Thymus (tissue), 11 donors: ENCODE measurements at regions not wholly inside any gene's neighbourhood (a gene's known extent, or its start where the extent isn't known, plus 50 kb on each side); places are given as distances from the start of the nearest gene placed in this dataset.
"Not testable (repeated sequence)": the region's sequence is repeated elsewhere in the genome, so short reads cannot be mapped to it uniquely, and the experiment has no call there.

Experiments used
- DNase-seq, 9 donors: peaks; one replicate each; pipeline ENCODE4 v3.0.0-alpha.2; 2013; ENCODE audit warnings: low spot score in 9 of 9, low read depth in 6 of 9, missing footprints in 1 of 9
- H3K27ac ChIP-seq, 2 donors: one replicate each; pipeline ENCODE4 v1.5.1; 2013; ENCODE audit warnings: control low read depth in 1 of 2, low read depth in 1 of 2, low read length in 1 of 2, mild to moderate bottlenecking in 1 of 2, moderate library complexity in 1 of 2
- H3K27me3 ChIP-seq, 2 donors: one replicate each; pipeline ENCODE4 v1.5.1; 2013; ENCODE audit warnings: low read length in 1 of 2; ENCODE audit not compliant: control insufficient read depth in 2 of 2, insufficient read depth in 1 of 2
- H3K36me3 ChIP-seq, 2 donors: one replicate each; pipeline ENCODE4 v1.5.1; 2013; ENCODE audit warnings: low read length in 1 of 2, mild to moderate bottlenecking in 1 of 2, moderate library complexity in 1 of 2; ENCODE audit not compliant: control insufficient read depth in 2 of 2, insufficient read depth in 2 of 2
- H3K4me1 ChIP-seq, 2 donors: one replicate each; pipeline ENCODE4 v1.5.1; 2013; ENCODE audit warnings: low read length in 2 of 2; ENCODE audit not compliant: control insufficient read depth in 2 of 2, insufficient read depth in 2 of 2
- H3K4me3 ChIP-seq, 2 donors: one replicate each; pipeline ENCODE4 v1.5.1; 2013; ENCODE audit warnings: low read length in 2 of 2, control low read depth in 1 of 2, mild to moderate bottlenecking in 1 of 2
- H3K9me3 ChIP-seq, 2 donors: one replicate each; pipeline ENCODE4 v1.5.1; 2013; ENCODE audit warnings: low read length in 1 of 2, mild to moderate bottlenecking in 1 of 2; ENCODE audit not compliant: control insufficient read depth in 2 of 2, insufficient read depth in 1 of 2
- WGBS: extraction: QIAGEN DNeasy Blood & Tissue Kit; methylation state at CpG from one replicate; pipeline ENCODE4 v1.1.7; 2013; 5-methylcytosine and 5-hydroxymethylcytosine counted together
- donor health status: healthy.

- no peaks in the 10 kb centered on the region for H3K27me3 ChIP-seq
- H3K4me3 ChIP-seq, result no peak overlapping the region
- DNase-seq, result no peak
- no peaks in the 10 kb centered on the region for H3K4me1 ChIP-seq
- no peak overlapping the region for H3K27ac ChIP-seq
- WGBS, result 73% methylated on average over 1 of the region's 1 CpG
- H3K36me3 ChIP-seq, result no peaks in the 10 kb centered on the region
- no peaks in the 10 kb centered on the region for H3K9me3 ChIP-seq
Observed at GRCh38 chr14:57018065-57018464, 207.8 kb upstream of the OTX2 start.

GRCh38 chr14:57013987-57014386 lies 203.7 kb upstream of the OTX2 start:
- Histone ChIP-seq H3K27me3 (no peaks in the 10 kb centered on the region), H3K36me3 (no peaks in the 10 kb centered on the region), H3K27ac (no peak overlapping the region), H3K4me3 (no peak overlapping the region), H3K4me1 (no peaks in the 10 kb centered on the region), H3K9me3 (no peaks in the 10 kb centered on the region)
- WGBS, result 96% methylated on average over 2 of the region's 2 CpGs
- DNase-seq, result no peak

DNA sequence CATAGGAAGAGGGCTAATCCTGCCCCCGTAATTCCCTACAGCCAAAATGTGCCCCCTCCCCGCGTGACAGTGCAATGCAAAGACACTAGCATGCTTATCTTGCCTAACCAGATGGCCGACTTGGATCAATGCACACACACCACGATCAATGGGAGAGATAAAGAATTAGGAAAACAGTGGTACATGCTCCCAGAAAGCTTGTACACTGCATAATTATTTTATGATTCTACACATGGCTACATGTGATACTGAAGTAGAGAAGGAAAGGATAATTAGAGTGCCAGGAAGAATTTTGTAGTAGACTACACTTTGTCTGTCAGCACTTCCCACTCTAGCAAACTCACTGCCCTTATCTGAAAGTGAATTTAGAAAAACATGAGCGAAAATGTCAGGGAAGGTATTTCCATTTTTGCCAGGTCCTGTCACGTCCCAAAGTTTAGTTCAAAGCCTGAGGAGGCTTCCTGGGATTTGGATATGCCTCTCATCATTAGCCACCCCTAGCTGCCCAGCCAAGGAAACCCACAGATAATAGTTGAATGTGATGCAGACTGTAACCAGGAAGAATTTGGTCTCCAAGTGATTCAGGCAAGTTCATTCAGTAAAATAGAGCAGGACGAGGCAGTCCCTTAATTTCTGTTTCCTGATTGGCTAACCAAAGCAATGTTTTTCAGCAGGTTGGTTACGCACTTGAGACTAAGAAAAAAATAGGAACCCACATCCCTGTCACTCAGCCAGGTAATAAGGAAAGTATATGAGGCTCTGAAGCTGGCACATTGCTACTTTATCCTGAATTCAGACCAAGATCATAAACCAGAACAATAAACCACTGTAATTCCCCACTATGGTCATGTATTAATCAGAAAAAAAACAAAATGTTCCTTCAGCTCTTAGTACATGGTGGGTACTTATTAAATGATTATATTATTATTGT lies 199.6 kb upstream of the OTX2 start:
- Histone ChIP-seq H3K27ac (no peak overlapping the region), H3K27me3 (no peaks in the 10 kb centered on the region), H3K9me3 (no peaks in the 10 kb centered on the region), H3K4me1 (no peaks in the 10 kb centered on the region), H3K36me3 (no peaks in the 10 kb centered on the region), H3K4me3 (no peak overlapping the region)
- WGBS, result 25% methylated on average over 9 of the region's 9 CpGs
- DNase-seq, result no peak

- H3K9me3 ChIP-seq, result no peaks in the 10 kb centered on the region
- no peaks in the 10 kb centered on the region for H3K4me1 ChIP-seq
- H3K27ac ChIP-seq, result no peak overlapping the region
- no peak overlapping the region for H3K4me3 ChIP-seq
- no peaks in the 10 kb centered on the region for H3K36me3 ChIP-seq
- DNase-seq, result no peak
- 68% methylated on average over 3 of the region's 3 CpGs for WGBS
- no peaks in the 10 kb centered on the region for H3K27me3 ChIP-seq
Observed at GRCh38 chr14:57008534-57008933, 198.3 kb upstream of the OTX2 start.

GRCh38 chr14:56998728-56999127 lies 188.4 kb upstream of the OTX2 start:
- DNase-seq, result no peak
- H3K4me3 ChIP-seq, result no peak overlapping the region
- no peaks in the 10 kb centered on the region for H3K9me3 ChIP-seq
- H3K27me3 ChIP-seq, result no peaks in the 10 kb centered on the region
- WGBS, result 94% methylated on average over 1 of the region's 1 CpG
- no peaks in the 10 kb centered on the region for H3K4me1 ChIP-seq
- H3K27ac ChIP-seq, result no peak overlapping the region
- H3K36me3 ChIP-seq, result no peaks in the 10 kb centered on the region

GRCh38 chr14:56996721-56997399 lies 186.6 kb upstream of the OTX2 start:
- no peak for DNase-seq
- Histone ChIP-seq H3K36me3 (no peaks in the 10 kb centered on the region), H3K27me3 (no peaks in the 10 kb centered on the region), H3K27ac (no peak overlapping the region), H3K4me3 (no peak overlapping the region), H3K9me3 (no peaks in the 10 kb centered on the region), H3K4me1 (no peaks in the 10 kb centered on the region)
- 75% methylated on average over 10 of the region's 10 CpGs for WGBS

DNA sequence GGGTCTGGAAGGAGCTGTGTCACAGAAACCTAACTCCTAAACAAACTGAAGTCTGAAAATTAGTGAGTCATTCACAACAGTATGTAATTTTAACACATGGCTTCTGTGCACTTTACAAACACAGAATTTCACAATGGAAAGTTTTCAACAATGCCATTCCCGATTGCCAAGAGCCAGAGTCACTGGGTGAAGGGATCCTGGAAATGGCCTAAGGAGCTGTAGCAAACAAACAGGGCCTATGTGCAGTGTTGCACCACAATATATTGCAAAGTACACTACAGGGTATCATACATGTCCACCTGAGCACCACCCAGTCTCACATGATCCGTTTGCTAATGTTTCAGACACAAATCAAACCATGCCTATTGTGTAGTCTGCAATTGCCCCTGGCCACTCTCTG lies 184.7 kb upstream of the OTX2 start:
- Histone ChIP-seq H3K9me3 (peaks cover 0 to 6% of the 10 kb centered on the region in 2 donors), H3K4me3 (no peak overlapping the region), H3K4me1 (no peaks in the 10 kb centered on the region), H3K27ac (no peak overlapping the region), H3K36me3 (no peaks in the 10 kb centered on the region), H3K27me3 (no peaks in the 10 kb centered on the region)
- WGBS, result 87% methylated on average over 2 of the region's 2 CpGs
- DNase-seq, result no peak

GRCh38 chr14:56992332-56992820 lies 182.1 kb upstream of the OTX2 start:
- Histone ChIP-seq H3K27ac (no peak overlapping the region), H3K9me3 (peaks cover 0 to 10% of the 10 kb centered on the region in 2 donors), H3K4me1 (no peaks in the 10 kb centered on the region), H3K27me3 (no peaks in the 10 kb centered on the region), H3K4me3 (no peak overlapping the region), H3K36me3 (no peaks in the 10 kb centered on the region)
- DNase-seq, result no peak
- 91% methylated on average over 19 of the region's 19 CpGs for WGBS

DNA sequence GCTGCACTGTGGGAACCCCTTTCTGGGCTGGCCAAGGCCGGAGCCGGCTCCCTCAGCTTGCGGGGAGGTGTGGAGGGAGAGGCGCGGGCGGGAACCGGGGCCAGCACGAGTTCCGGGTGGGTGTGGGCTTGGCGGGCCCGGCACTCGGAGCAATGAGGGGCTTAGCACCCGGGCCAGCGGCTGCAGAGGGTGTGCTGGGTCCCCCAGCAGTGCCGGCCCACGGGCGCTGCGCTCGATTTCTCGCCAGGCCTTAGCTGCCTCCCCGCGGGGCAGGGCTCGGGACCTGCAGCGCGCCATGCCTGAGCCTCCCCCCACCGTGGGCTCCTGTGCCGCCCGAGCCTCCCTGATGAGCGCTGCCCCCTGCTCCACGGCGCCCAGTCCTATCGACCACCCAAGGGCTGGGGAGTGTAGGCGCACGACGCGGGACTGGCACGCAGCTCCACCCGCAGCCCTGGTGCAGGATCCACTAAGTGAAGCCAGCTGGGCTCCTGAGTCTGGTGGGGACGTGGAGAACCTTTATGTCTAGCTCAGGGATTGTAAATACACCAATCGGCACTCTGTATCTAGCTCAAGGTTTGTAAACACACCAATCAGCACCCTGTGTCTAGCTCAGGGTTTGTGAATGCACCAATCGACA lies 180.8 kb upstream of the OTX2 start:
- WGBS, result 97% methylated on average over 41 of the region's 41 CpGs
- not testable (repeated sequence) for H3K36me3 ChIP-seq, H3K4me3 ChIP-seq, H3K27me3 ChIP-seq, DNase-seq, H3K4me1 ChIP-seq, H3K27ac ChIP-seq
- H3K9me3 ChIP-seq, result peaks cover 0 to 10% of the 10 kb centered on the region in 2 donors
